Ovary (tissue), 1 donor: ENCODE measurements at regions not wholly inside any gene's neighbourhood (a gene's known extent, or its start where the extent isn't known, plus 50 kb on each side); places are given as distances from the start of the nearest gene placed in this dataset.

ENCODE experiments used
- EP300 ChIP-seq: sonication (generic); formaldehyde crosslinking; IDR thresholded peaks from one replicate; pipeline ENCODE4 v1.6.1; 2017; ENCODE audit warnings: antibody characterized with exemption
- POLR2A ChIP-seq: fragments of 450-650 bp; IDR thresholded peaks from one replicate; pipeline ENCODE4 v1.6.1; 2017; ENCODE audit warnings: antibody characterized with exemption, mild to moderate bottlenecking, moderate library complexity

DNA sequence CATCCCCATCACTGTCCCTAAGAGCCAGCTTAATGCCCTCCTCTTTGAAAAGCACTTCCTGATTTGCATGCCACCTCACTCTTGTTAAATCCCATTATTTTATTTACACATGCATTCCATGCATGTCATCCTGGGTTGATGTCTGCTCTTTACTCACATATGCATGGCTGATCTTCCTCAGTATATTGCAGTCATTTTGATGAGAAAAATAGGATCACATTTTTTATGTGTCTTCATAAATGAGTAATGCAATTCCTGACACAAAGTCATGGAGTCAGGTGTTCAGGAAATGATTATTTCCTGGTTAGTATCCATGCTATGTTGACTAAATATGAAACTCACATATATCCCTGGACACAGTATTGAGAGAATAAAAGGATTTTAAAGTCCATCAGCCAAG lies 204.7 kb downstream of the SLIT2 start:
- TF ChIP-seq POLR2A (no peak), EP300 (no peak)
